ENCODE measurements at regions not wholly inside any gene's neighbourhood (a gene's known extent, or its start where the extent isn't known, plus 50 kb on each side); places are given as distances from the start of the nearest gene placed in this dataset.

- DNase-seq (ENCODE audit: low spot score), result no peak
Observed at GRCh38 chr5:77948476-77948875, 172.3 kb upstream of the TBCA start.

- DNase-seq (ENCODE audit: low spot score), result no peak
Observed at GRCh38 chr5:77947041-77947428, 170.9 kb upstream of the TBCA start.

- DNase-seq (ENCODE audit: low spot score), result no peak
Observed at GRCh38 chr5:77946381-77947040, 170.4 kb upstream of the TBCA start.

- DNase-seq (ENCODE audit: low spot score), result no peak
Observed at GRCh38 chr5:77945874-77946273, 169.7 kb upstream of the TBCA start.

- no peak for DNase-seq (ENCODE audit: low spot score)
Observed at GRCh38 chr5:77944757-77945340, 168.7 kb upstream of the TBCA start.

- no peak for DNase-seq (ENCODE audit: low spot score)
Observed at GRCh38 chr5:77943851-77944250, 167.7 kb upstream of the TBCA start.

- no peak for DNase-seq (ENCODE audit: low spot score)
Observed at GRCh38 chr5:77942578-77943239, 166.6 kb upstream of the TBCA start.

- DNase-seq (ENCODE audit: low spot score), result no peak
Observed at GRCh38 chr5:77937015-77937908, 161.1 kb upstream of the TBCA start.

GRCh38 chr5:77936365-77936693 is 160.2 kb upstream of the TBCA start:
- DNase-seq (ENCODE audit: low spot score), result no peak

- DNase-seq (ENCODE audit: low spot score), result no peak
Observed at GRCh38 chr5:77935506-77936364, 159.6 kb upstream of the TBCA start.

GRCh38 chr5:77928776-77929300 is 152.7 kb upstream of the TBCA start:
- DNase-seq (ENCODE audit: low spot score), result no peak

- DNase-seq (ENCODE audit: low spot score), result no peak
Observed at GRCh38 chr5:77926337-77926736, 150.2 kb upstream of the TBCA start.

GRCh38 chr5:77925503-77925902 is 149.4 kb upstream of the TBCA start:
- no peak for DNase-seq (ENCODE audit: low spot score)

GRCh38 chr5:77924081-77924480 is 147.9 kb upstream of the TBCA start:
- no peak for DNase-seq (ENCODE audit: low spot score)

- no peak for DNase-seq (ENCODE audit: low spot score)
Observed at GRCh38 chr5:77923666-77924065, 147.5 kb upstream of the TBCA start.

- DNase-seq (ENCODE audit: low spot score), result no peak
Observed at GRCh38 chr5:77921094-77921768, 145.1 kb upstream of the TBCA start.

GRCh38 chr5:77920359-77921058 is 144.4 kb upstream of the TBCA start:
- no peak for DNase-seq (ENCODE audit: low spot score)

GRCh38 chr5:77915346-77915745 is 139.2 kb upstream of the TBCA start:
- no peak for DNase-seq (ENCODE audit: low spot score)

GRCh38 chr5:77912721-77913120 is 136.6 kb upstream of the TBCA start:
- no peak for DNase-seq (ENCODE audit: low spot score)

Measured in HT-29 (cell line).